K562 (cell line): ENCODE measurements at regions not wholly inside any gene's neighbourhood (a gene's known extent, or its start where the extent isn't known, plus 50 kb on each side); places are given as distances from the start of the nearest gene placed in this dataset.

ENCODE experiments used
- ATAC-seq: fragments of 200-7000 bp; cut with Tn5 transposase; 3 replicates; pipeline ENCODE4 v1.9.1; 2020; ENCODE audit warnings: moderate library complexity
- BruUV-seq: library from RNA; stranded (reverse); fragments of 400-500 nt; replicated peaks from 2 replicates; lab custom pipeline; 2021; lab: Mats Ljungman, UMichigan
- CTCF ChIA-PET: fragments of 300-600 bp; formaldehyde crosslinking; extraction: SDS; loops from one replicate; lab custom pipeline; 2021; ENCODE audit warnings: low intra/inter-chr PET ratio; lab: Yijun Ruan, JAX
- POLR2A ChIA-PET: fragments of 300-600, 350-650 bp; sonication (Branson Sonifier 250); formaldehyde crosslinking; extraction: SDS; loops from one replicate; lab custom pipeline; 2021; ENCODE audit warnings: antibody characterized with exemption, inconsistent platforms; lab: Yijun Ruan, JAX
- DNase-seq, 4 experiments: peaks; one replicate each; pipeline versions ENCODE4 v3.0.0 to v3.0.0-alpha.2; 2011 to 2018; ENCODE audit warnings: low spot score in 3 of 4, mixed read lengths in 3 of 4; ENCODE audit errors: extremely low read depth in 1 of 4
- FAIRE-seq: peaks from 2 replicates; lab custom pipeline; 2011; peaks lifted over from hg19 to GRCh38; lab: Jason Lieb, UNC
- H2AFZ ChIP-seq: 2 replicates; pipeline ENCODE4 v1.6.0; 2011; ENCODE audit warnings: low read depth, low read length, control low read depth, inconsistent platforms
- H3K27ac ChIP-seq: fragments of 200-600 bp; 3 replicates; pipeline ENCODE4 v1.8.0; 2011; ENCODE audit warnings: low read depth, mild to moderate bottlenecking, control low read depth, inconsistent platforms, low read length, moderate library complexity, mixed read lengths; ENCODE audit errors: extremely low read depth
- H3K27me3 ChIP-seq, 2 experiments: fragments of 300-600 bp in 1 of 2; 2 replicates in 1 of 2; 3 replicates in 1 of 2; pipeline versions ENCODE4 v1.6.0 to v1.8.0; 2011; ENCODE audit warnings: inconsistent platforms in 2 of 2, low read length in 2 of 2, mild to moderate bottlenecking in 1 of 2, mixed read lengths in 1 of 2, moderate library complexity in 1 of 2; ENCODE audit not compliant: control insufficient read depth in 2 of 2, insufficient read depth in 2 of 2
- H3K36me3 ChIP-seq: fragments of 300-600 bp; 3 replicates; pipeline ENCODE4 v1.8.0; 2011; ENCODE audit warnings: mild to moderate bottlenecking, low read length, inconsistent platforms; ENCODE audit not compliant: control insufficient read depth, insufficient read depth
- H3K4me1 ChIP-seq, 2 experiments: fragments of 200-600 bp in 1 of 2; replicated peaks in 1 of 2; 2 replicates in 1 of 2; 3 replicates in 1 of 2; pipeline versions ENCODE4 v1.5.1 to v1.8.0; 2011; ENCODE audit warnings: inconsistent platforms in 2 of 2, low read length in 2 of 2, mild to moderate bottlenecking in 1 of 2, mixed read lengths in 1 of 2, moderate library complexity in 1 of 2; ENCODE audit not compliant: control insufficient read depth in 2 of 2, insufficient read depth in 2 of 2
- H3K4me2 ChIP-seq: 2 replicates; pipeline ENCODE4 v1.6.1; 2011; ENCODE audit warnings: low read length, control low read depth, inconsistent platforms, mixed read lengths; ENCODE audit not compliant: insufficient read depth
- H3K4me3 ChIP-seq: fragments of 200-600 bp; sonication (generic), shearing (Covaris generic); 2 replicates; pipeline ENCODE4 v1.5.1; 2016; ENCODE audit warnings: control low read depth, inconsistent platforms
- H3K79me2 ChIP-seq: fragments of 200-600 bp; 3 replicates; pipeline ENCODE4 v1.8.0; 2011; ENCODE audit warnings: low read length, inconsistent platforms; ENCODE audit not compliant: control insufficient read depth, insufficient read depth
- H3K9ac ChIP-seq, 2 experiments: 2 replicates each; pipeline versions ENCODE4 v1.6.0 to v1.6.1; 2011; ENCODE audit warnings: low read depth in 2 of 2, low read length in 2 of 2, control low read depth in 1 of 2, inconsistent platforms in 1 of 2, mild to moderate bottlenecking in 1 of 2, mixed read lengths in 1 of 2; ENCODE audit not compliant: insufficient read depth in 1 of 2
- H3K9me1 ChIP-seq: one replicate; pipeline ENCODE4 v1.6.0; 2011; ENCODE audit warnings: inconsistent platforms, mild to moderate bottlenecking, low read length, moderate library complexity; ENCODE audit not compliant: control insufficient read depth, insufficient read depth
- H3K9me3 ChIP-seq: replicated peaks from 2 replicates; pipeline ENCODE4 v1.5.1; 2011; ENCODE audit warnings: low read depth, low read length, inconsistent platforms; ENCODE audit not compliant: control insufficient read depth, insufficient read depth
- H4K20me1 ChIP-seq: replicated peaks from 2 replicates; pipeline ENCODE4 v1.6.1; 2011; ENCODE audit warnings: low read length, inconsistent platforms, mixed read lengths; ENCODE audit not compliant: control insufficient read depth, insufficient read depth
- AFF4 ChIP-seq: sonication (generic); formaldehyde crosslinking; IDR thresholded peaks from 2 replicates; pipeline ENCODE4 v1.8.0; 2023; ENCODE audit warnings: mild to moderate bottlenecking, missing genetic modification reagents
- ELF4 ChIP-seq: fragments of 450-650 bp; formaldehyde crosslinking; IDR thresholded peaks from 2 replicates; pipeline ENCODE4 v1.4.0; 2022; ENCODE audit warnings: missing genetic modification characterization
- MAFF ChIP-seq: IDR thresholded peaks from 2 replicates; pipeline ENCODE4 v1.6.1; 2012; ENCODE audit warnings: low read length, improper control_type of control experiment
- MAX ChIP-seq: sonication (generic); formaldehyde crosslinking; IDR thresholded peaks from 2 replicates; pipeline ENCODE4 v1.9.0; 2022; ENCODE audit warnings: mild to moderate bottlenecking, missing genetic modification reagents
- NCOA4 ChIP-seq: fragments of 450-650 bp; IDR thresholded peaks from 2 replicates; pipeline ENCODE4 v1.6.1; 2018; ENCODE audit warnings: mild to moderate bottlenecking; ENCODE audit not compliant: partially characterized antibody
- PCBP2 ChIP-seq: fragments of 200-400 bp; formaldehyde crosslinking; IDR thresholded peaks from 2 replicates; pipeline ENCODE4 v1.6.1; 2018; ENCODE audit warnings: low read length, low read depth, mild to moderate bottlenecking, moderate library complexity; ENCODE audit not compliant: poor library complexity, severe bottlenecking
- RFX1 ChIP-seq: fragments of 450-650 bp; IDR thresholded peaks from 2 replicates; pipeline ENCODE4 v1.6.1; 2016; ENCODE audit warnings: mild to moderate bottlenecking, moderate library complexity
- SRSF9 ChIP-seq: fragments of 200-400 bp; formaldehyde crosslinking; IDR thresholded peaks from 2 replicates; pipeline ENCODE4 v1.6.1; 2017; ENCODE audit warnings: low read depth, low read length, borderline replicate concordance
- TAF9B ChIP-seq: fragments of 450-650 bp; IDR thresholded peaks from 2 replicates; pipeline ENCODE4 v1.6.1; 2018; ENCODE audit warnings: mild to moderate bottlenecking; ENCODE audit not compliant: partially characterized antibody
- ZNF41 ChIP-seq: fragments of 250-450 bp; sonication (Bioruptor Pico); conservative IDR thresholded peaks from 2 replicates; pipeline ENCODE4 v1.4.0; 2020; ENCODE audit warnings: mild to moderate bottlenecking
- ZNF639 ChIP-seq, 2 experiments: fragments of 200-800 bp in 1 of 2; sonication (Bioruptor generic) in 1 of 2; sonication (generic) in 1 of 2; formaldehyde crosslinking in 1 of 2; IDR thresholded peaks in 1 of 2; conservative IDR thresholded peaks in 1 of 2; 2 replicates each; pipeline versions ENCODE4 v1.5.0 to v1.6.1; 2016 to 2020; ENCODE audit warnings: missing compliant biosample characterization in 1 of 2, missing genetic modification characterization in 1 of 2, missing genetic modification reagents in 1 of 2
- WGBS: fragments of 100-300 bp; shearing (Covaris generic); methylation state at CpG from one replicate; pipeline ENCODE4 v1.1.6; 2016; ENCODE audit warnings: low coverage, mixed read lengths; ENCODE audit not compliant: insufficient coverage; ENCODE audit errors: missing lambda C conversion rate; 5-methylcytosine and 5-hydroxymethylcytosine counted together
- in situ Hi-C: fragments of 300-500 bp; cut with MboI; formaldehyde crosslinking; loops from 4 replicates; pipeline ENCODE4 v1.15.0; 2018; ENCODE audit warnings: inconsistent platforms, mixed read lengths
- intact Hi-C: fragments of 100-400 bp; cut with micrococcal nuclease; formaldehyde crosslinking; loops from 2 replicates; pipeline ENCODE4 v1.14.2; 2022

- Histone ChIP-seq H3K9me1 (no peaks in the 10 kb centered on the region), H3K79me2 (no peaks in the 10 kb centered on the region), H3K36me3 (no peaks in the 10 kb centered on the region), H3K27me3 (peaks cover 0 to 28% of the 10 kb centered on the region in 2 experiments; a peak in 4 of 5 replicates), H2AFZ (no peak overlapping the region), H3K9me3 (no peaks in the 10 kb centered on the region), H3K4me3 (no peak overlapping the region), H4K20me1 (no peaks in the 10 kb centered on the region), H3K4me2 (no peak overlapping the region), H3K4me1 (no peaks in the 10 kb centered on the region), H3K9ac (no peak overlapping the region), H3K27ac (no peak overlapping the region)
- FAIRE-seq (no peak), ATAC-seq (no peak), DNase-seq (no peak)
- no TSS peak for BruUV-seq
- in situ Hi-C loops (no loop called here), intact Hi-C loops (no loop called here)
- ChIA-PET CTCF (no interaction called here), POLR2A (no interaction called here)
- TF ChIP-seq RFX1 = peak; percentile 18; the same call in 1 of the 2 replicates
- no peak for TF ChIP-seq MAFF
- WGBS = 0% methylated on average over 6 of the region's 6 CpGs
Measured at GRCh38 chr1:101316256-101316655, 79.4 kb downstream of the S1PR1 start.

- ChIA-PET POLR2A (no interaction called here), CTCF (interaction anchor here (0.7 kb wide), 1 partner anchor 1736 kb away, joined by 3 read pairs; no protein-coding TSS in a partner anchor)
- Histone ChIP-seq H3K9me3 (no peaks in the 10 kb centered on the region), H2AFZ (no peak overlapping the region), H3K36me3 (no peaks in the 10 kb centered on the region), H3K9ac (no peak overlapping the region), H3K4me1 (no peaks in the 10 kb centered on the region), H4K20me1 (no peaks in the 10 kb centered on the region), H3K27ac (no peak overlapping the region), H3K4me2 (no peak overlapping the region), H3K79me2 (no peaks in the 10 kb centered on the region), H3K9me1 (no peaks in the 10 kb centered on the region), H3K4me3 (no peak overlapping the region), H3K27me3 (peaks cover 0 to 28% of the 10 kb centered on the region in 2 experiments; a peak in 4 of 5 replicates)
- no peak for ATAC-seq
- no TSS peak for BruUV-seq
- WGBS = 2% methylated on average over 4 of the region's 4 CpGs
- intact Hi-C loops = no loop called here
- no peak for DNase-seq
- in situ Hi-C loops = no loop called here
- FAIRE-seq = no peak
- TF ChIP-seq AFF4 (CRISPR knock-in tag) (no peak), ELF4 (CRISPR knock-in tag) (no peak), NCOA4 (no peak), MAX (CRISPR knock-in tag) (no peak), TAF9B (no peak), ZNF41 (no peak), SRSF9 (no peak), PCBP2 (no peak), ZNF639 (CRISPR knock-in tag; conservative IDR thresholded peaks at IDR 0.05 in 1 of 2, IDR thresholded peaks at IDR 0.05 in 1 of 2) (no peak)
Measured at GRCh38 chr1:101316799-101317198, 80.0 kb downstream of the S1PR1 start.
